ENCODE measurements at regions not wholly inside any gene's neighbourhood (a gene's known extent, or its start where the extent isn't known, plus 50 kb on each side); places are given as distances from the start of the nearest gene placed in this dataset.

GRCh38 chr4:181536811-181537434, 706.3 kb upstream of the TENM3 start:
- TF ChIP-seq, protein P1, sequence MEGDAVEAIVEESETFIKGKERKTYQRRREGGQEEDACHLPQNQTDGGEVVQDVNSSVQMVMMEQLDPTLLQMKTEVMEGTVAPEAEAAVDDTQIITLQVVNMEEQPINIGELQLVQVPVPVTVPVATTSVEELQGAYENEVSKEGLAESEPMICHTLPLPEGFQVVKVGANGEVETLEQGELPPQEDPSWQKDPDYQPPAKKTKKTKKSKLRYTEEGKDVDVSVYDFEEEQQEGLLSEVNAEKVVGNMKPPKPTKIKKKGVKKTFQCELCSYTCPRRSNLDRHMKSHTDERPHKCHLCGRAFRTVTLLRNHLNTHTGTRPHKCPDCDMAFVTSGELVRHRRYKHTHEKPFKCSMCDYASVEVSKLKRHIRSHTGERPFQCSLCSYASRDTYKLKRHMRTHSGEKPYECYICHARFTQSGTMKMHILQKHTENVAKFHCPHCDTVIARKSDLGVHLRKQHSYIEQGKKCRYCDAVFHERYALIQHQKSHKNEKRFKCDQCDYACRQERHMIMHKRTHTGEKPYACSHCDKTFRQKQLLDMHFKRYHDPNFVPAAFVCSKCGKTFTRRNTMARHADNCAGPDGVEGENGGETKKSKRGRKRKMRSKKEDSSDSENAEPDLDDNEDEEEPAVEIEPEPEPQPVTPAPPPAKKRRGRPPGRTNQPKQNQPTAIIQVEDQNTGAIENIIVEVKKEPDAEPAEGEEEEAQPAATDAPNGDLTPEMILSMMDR (IDR thresholded peaks at IDR 0.05), result no peak
- no peak for TF ChIP-seq POLR2A (IDR thresholded peaks at IDR 0.05)
